HCT116 (cell line): ENCODE measurements at regions not wholly inside any gene's neighbourhood (a gene's known extent, or its start where the extent isn't known, plus 50 kb on each side); places are given as distances from the start of the nearest gene placed in this dataset.

Experiments used
- ATAC-seq: fragments of 200-7000 bp; cut with Tn5 transposase; 2 replicates; pipeline ENCODE4 v1.9.1; 2020; ENCODE audit warnings: mild to moderate bottlenecking, moderate library complexity
- BruUV-seq: library from RNA; stranded (reverse); fragments of 400-500 nt; replicated peaks from 2 replicates; lab custom pipeline; 2021; lab: Mats Ljungman, UMichigan
- CTCF ChIA-PET: fragments of 300-600 bp; sonication (Branson Sonifier 250); formaldehyde crosslinking; loops from one replicate; lab custom pipeline; 2021; ENCODE audit warnings: antibody characterized with exemption; lab: Charles Lee
- POLR2A ChIA-PET: fragments of 300-600, 350-600 bp; sonication (Branson Sonifier 250); formaldehyde crosslinking; loops from one replicate; lab custom pipeline; 2021; ENCODE audit warnings: antibody characterized with exemption; lab: Charles Lee
- RAD21 ChIA-PET, 2 experiments: fragments of 300-600 bp; sonication (Branson Sonifier 250); formaldehyde crosslinking; loops; one replicate each; lab custom pipeline; 2023; ENCODE audit warnings: low total read pairs in 2 of 2; ENCODE audit not compliant: uncharacterized antibody in 2 of 2, unreplicated experiment in 2 of 2, low non-redundant PET in 1 of 2; lab: Charles Lee
- DNase-seq: peaks from one replicate; pipeline ENCODE4 v3.0.0-alpha.2; 2010; ENCODE audit warnings: low read depth, low spot score
- H2AFZ ChIP-seq: fragments of 200-600 bp; shearing (Covaris generic), sonication (generic); 2 replicates; pipeline ENCODE4 v1.6.1; 2017; ENCODE audit warnings: low read depth, mixed run types, mixed read lengths, antibody characterized with exemption, low read length; ENCODE audit not compliant: poor library complexity, severe bottlenecking
- H3K27ac ChIP-seq: 2 replicates; pipeline ENCODE4 v1.5.1; 2012; ENCODE audit warnings: low read depth, low read length
- H3K27me3 ChIP-seq: fragments of 200-600 bp; sonication (generic); 2 replicates; pipeline ENCODE4 v1.6.1; 2016; ENCODE audit warnings: mixed run types, low read length, mixed read lengths; ENCODE audit not compliant: insufficient read depth
- H3K36me3 ChIP-seq, 2 experiments: fragments of 200-500 bp in 1 of 2; fragments of 200-600 bp in 1 of 2; sonication (Bioruptor generic) in 1 of 2; sonication (generic) in 1 of 2; 2 replicates each; pipeline versions ENCODE4 v1.5.1 to v1.6.1; 2014 to 2016; ENCODE audit warnings: low read length in 2 of 2, inconsistent platforms in 1 of 2, mixed read lengths in 1 of 2, mixed run types in 1 of 2; ENCODE audit not compliant: insufficient read depth in 2 of 2, control insufficient read depth in 1 of 2
- H3K4me1 ChIP-seq, 2 experiments: fragments of 200-600 bp in 1 of 2; sonication (generic) in 1 of 2; 2 replicates each; pipeline versions ENCODE4 v1.5.1 to v1.6.1; 2012 to 2017; ENCODE audit warnings: low read length in 2 of 2, inconsistent platforms in 1 of 2, mild to moderate bottlenecking in 1 of 2, mixed read lengths in 1 of 2, mixed run types in 1 of 2, moderate library complexity in 1 of 2; ENCODE audit not compliant: insufficient read depth in 2 of 2, control insufficient read depth in 1 of 2
- H3K4me2 ChIP-seq: fragments of 200-600 bp; sonication (generic); 2 replicates; pipeline ENCODE4 v1.6.1; 2017; ENCODE audit warnings: mixed run types, low read length, mixed read lengths
- H3K4me3 ChIP-seq, 2 experiments: fragments of 200-600 bp in 1 of 2; sonication (generic) in 1 of 2; replicated peaks in 1 of 2; 2 replicates each; pipeline ENCODE4 v1.5.1; 2011 to 2016; ENCODE audit warnings: low read length in 2 of 2, control low read depth in 1 of 2, low read depth in 1 of 2, mild to moderate bottlenecking in 1 of 2, mixed read lengths in 1 of 2, mixed run types in 1 of 2
- H3K79me2 ChIP-seq: fragments of 200-600 bp; sonication (generic); 2 replicates; pipeline ENCODE4 v1.6.1; 2017; ENCODE audit warnings: mild to moderate bottlenecking, mixed run types, low read length, moderate library complexity, mixed read lengths; ENCODE audit not compliant: insufficient read depth
- H3K9ac ChIP-seq: fragments of 200-600 bp; sonication (generic); 2 replicates; pipeline ENCODE4 v1.6.1; 2016; ENCODE audit warnings: low read length, mixed read lengths
- H3K9me2 ChIP-seq: fragments of 200-600 bp; sonication (generic), shearing (Covaris generic); 2 replicates; pipeline ENCODE4 v1.6.1; 2017; ENCODE audit warnings: mixed run types, mild to moderate bottlenecking, moderate library complexity; ENCODE audit not compliant: insufficient read depth
- H3K9me3 ChIP-seq, 2 experiments: fragments of 200-500 bp in 1 of 2; fragments of 200-600 bp in 1 of 2; sonication (Bioruptor generic) in 1 of 2; sonication (generic) in 1 of 2; 2 replicates each; pipeline ENCODE4 v1.6.1; 2014 to 2017; ENCODE audit warnings: low read length in 2 of 2, mixed read lengths in 2 of 2, inconsistent platforms in 1 of 2, low read depth in 1 of 2, mild to moderate bottlenecking in 1 of 2, mixed run types in 1 of 2, moderate library complexity in 1 of 2; ENCODE audit not compliant: control insufficient read depth in 1 of 2, insufficient read depth in 1 of 2
- H4K20me1 ChIP-seq: fragments of 200-600 bp; sonication (generic), shearing (Covaris generic); 2 replicates; pipeline ENCODE4 v1.6.1; 2017; ENCODE audit warnings: mixed run types, mild to moderate bottlenecking, moderate library complexity; ENCODE audit not compliant: insufficient read depth
- CEBPB ChIP-seq: IDR thresholded peaks from 2 replicates; pipeline ENCODE4 v1.6.1; 2012; ENCODE audit warnings: low read depth
- CTCF ChIP-seq, 3 experiments: fragments of 200-600 bp in 1 of 3; sonication (generic) in 1 of 3; IDR thresholded peaks in 2 of 3; conservative IDR thresholded peaks in 1 of 3; 2 replicates each; pipeline ENCODE4 v1.5.1; 2012 to 2017; ENCODE audit warnings: low read depth in 2 of 3, low read length in 2 of 3, antibody characterized with exemption in 1 of 3, borderline replicate concordance in 1 of 3, control low read depth in 1 of 3, mild to moderate bottlenecking in 1 of 3, mixed read lengths in 1 of 3, mixed run types in 1 of 3, moderate library complexity in 1 of 3; ENCODE audit not compliant: insufficient read depth in 1 of 3
- ELF1 ChIP-seq: IDR thresholded peaks from 2 replicates; pipeline ENCODE4 v1.6.1; 2012; ENCODE audit warnings: low read depth, borderline replicate concordance
- EZH2phosphoT487 ChIP-seq: fragments of 200-600 bp; IDR thresholded peaks from 2 replicates; pipeline ENCODE4 v1.6.1; 2018; ENCODE audit warnings: antibody characterized with exemption, borderline replicate concordance
- FOSL1 ChIP-seq: IDR thresholded peaks from 2 replicates; pipeline ENCODE4 v1.6.1; 2012; ENCODE audit warnings: low read depth
- RAD21 ChIP-seq: IDR thresholded peaks from 2 replicates; pipeline ENCODE4 v1.6.1; 2012; ENCODE audit warnings: low read depth, mild to moderate bottlenecking
- REST ChIP-seq: IDR thresholded peaks from 2 replicates; pipeline ENCODE4 v1.6.1; 2012; ENCODE audit warnings: low read depth
- SRF ChIP-seq: IDR thresholded peaks from 2 replicates; pipeline ENCODE4 v1.6.1; 2012; ENCODE audit warnings: low read depth
- TCF7L2 ChIP-seq: IDR thresholded peaks from 2 replicates; pipeline ENCODE4 v1.7.0; 2011; ENCODE audit warnings: borderline replicate concordance, inconsistent platforms; ENCODE audit not compliant: insufficient read depth, insufficient read length; ENCODE audit errors: extremely low read depth
- ZBTB33 ChIP-seq: IDR thresholded peaks from 2 replicates; pipeline ENCODE4 v1.6.1; 2011; ENCODE audit warnings: mild to moderate bottlenecking, low read length, moderate library complexity; ENCODE audit not compliant: insufficient replicate concordance; ENCODE audit errors: extremely low read depth
- intact Hi-C: fragments of 100-400 bp; cut with micrococcal nuclease; formaldehyde crosslinking; loops from 2 replicates; pipeline ENCODE4 v1.10.0; 2022
- TF ChIP-seq, protein P1 (sequence below): IDR thresholded peaks from 2 replicates; pipeline ENCODE4 v1.6.1; 2012

- intact Hi-C loops: no loop called here
- H3K9me3 ChIP-seq: peaks cover 0 to 2% of the 10 kb centered on the region in 2 experiments; a peak in 1 of 4 replicates
- ATAC-seq (no peak), DNase-seq (no peak)
- H3K4me1 ChIP-seq: no peaks in the 10 kb centered on the region
- no peak overlapping the region for H2AFZ ChIP-seq
- CTCF ChIA-PET: no interaction called here
- TF ChIP-seq EZH2phosphoT487 (no peak), FOSL1 (no peak), ELF1 (no peak), ZBTB33 (no peak), RAD21 (no peak), SRF (no peak), REST (no peak), CTCF (IDR thresholded peaks at IDR 0.05 in 2 of 3, conservative IDR thresholded peaks at IDR 0.05 in 1 of 3; ENCODE audit: borderline replicate concordance in 1 of 3, insufficient read depth in 1 of 3, low read depth in 2 of 3, low read length in 2 of 3) (no peak), CEBPB (no peak), TCF7L2 (no peak)
- TF ChIP-seq, protein P1, sequence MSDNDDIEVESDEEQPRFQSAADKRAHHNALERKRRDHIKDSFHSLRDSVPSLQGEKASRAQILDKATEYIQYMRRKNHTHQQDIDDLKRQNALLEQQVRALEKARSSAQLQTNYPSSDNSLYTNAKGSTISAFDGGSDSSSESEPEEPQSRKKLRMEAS: no peak
- TF ChIP-seq, all 23 proteins: peak for 0
- no TSS peak for BruUV-seq
- H3K4me2 ChIP-seq: no peak overlapping the region
- RAD21 ChIA-PET: no interaction called here
- H3K4me3 ChIP-seq: no peak overlapping the region
- no peak overlapping the region for H3K9ac ChIP-seq
- no peaks in the 10 kb centered on the region for H3K27me3 ChIP-seq
- POLR2A ChIA-PET: no interaction called here
- no peaks in the 10 kb centered on the region for H3K9me2 ChIP-seq
- no peak overlapping the region for H3K27ac ChIP-seq
- H3K36me3 ChIP-seq: no peaks in the 10 kb centered on the region
- H4K20me1 ChIP-seq: no peaks in the 10 kb centered on the region
- H3K79me2 ChIP-seq: no peaks in the 10 kb centered on the region
These were observed 51.7 kb upstream of the LEP start for GRCh38 chr7:128189231-128189930.
